ENCODE measurements at regions not wholly inside any gene's neighbourhood (a gene's known extent, or its start where the extent isn't known, plus 50 kb on each side); places are given as distances from the start of the nearest gene placed in this dataset.

DNA sequence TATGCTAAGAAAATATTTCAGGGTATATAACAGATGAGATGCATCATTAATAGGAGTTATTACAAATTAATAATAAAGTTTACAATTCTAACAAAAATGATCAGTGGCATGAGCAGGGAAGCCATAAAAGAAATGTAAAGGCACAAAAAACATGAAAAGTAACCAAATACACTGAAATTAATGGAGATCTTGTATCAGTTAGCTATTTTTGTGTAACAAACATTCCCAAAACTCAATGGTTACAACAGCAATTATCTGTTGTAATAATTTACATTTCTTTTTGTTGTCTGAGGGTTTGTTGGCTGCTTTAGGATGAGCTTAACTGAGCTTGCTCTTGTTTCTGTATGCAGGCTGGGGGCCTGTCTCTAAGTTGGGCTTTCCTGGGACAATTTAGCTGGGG is 104.3 kb upstream of the AHI1 start:
- TF ChIP-seq, protein P1, sequence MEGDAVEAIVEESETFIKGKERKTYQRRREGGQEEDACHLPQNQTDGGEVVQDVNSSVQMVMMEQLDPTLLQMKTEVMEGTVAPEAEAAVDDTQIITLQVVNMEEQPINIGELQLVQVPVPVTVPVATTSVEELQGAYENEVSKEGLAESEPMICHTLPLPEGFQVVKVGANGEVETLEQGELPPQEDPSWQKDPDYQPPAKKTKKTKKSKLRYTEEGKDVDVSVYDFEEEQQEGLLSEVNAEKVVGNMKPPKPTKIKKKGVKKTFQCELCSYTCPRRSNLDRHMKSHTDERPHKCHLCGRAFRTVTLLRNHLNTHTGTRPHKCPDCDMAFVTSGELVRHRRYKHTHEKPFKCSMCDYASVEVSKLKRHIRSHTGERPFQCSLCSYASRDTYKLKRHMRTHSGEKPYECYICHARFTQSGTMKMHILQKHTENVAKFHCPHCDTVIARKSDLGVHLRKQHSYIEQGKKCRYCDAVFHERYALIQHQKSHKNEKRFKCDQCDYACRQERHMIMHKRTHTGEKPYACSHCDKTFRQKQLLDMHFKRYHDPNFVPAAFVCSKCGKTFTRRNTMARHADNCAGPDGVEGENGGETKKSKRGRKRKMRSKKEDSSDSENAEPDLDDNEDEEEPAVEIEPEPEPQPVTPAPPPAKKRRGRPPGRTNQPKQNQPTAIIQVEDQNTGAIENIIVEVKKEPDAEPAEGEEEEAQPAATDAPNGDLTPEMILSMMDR (IDR thresholded peaks at IDR 0.05) = no peak
- TF ChIP-seq POLR2A (IDR thresholded peaks at IDR 0.05) = no peak

Data from right lobe of liver (tissue), 4 donors.